CD14-positive monocyte (primary cell): ENCODE measurements at regions not wholly inside any gene's neighbourhood (a gene's known extent, or its start where the extent isn't known, plus 50 kb on each side); places are given as distances from the start of the nearest gene placed in this dataset.

Source experiments
- DNase-seq, 3 donors: peaks; one replicate each; pipeline ENCODE4 v3.0.0-alpha.2; 2011 to 2022
- H2AFZ ChIP-seq: 2 replicates; pipeline ENCODE4 v1.6.0; 2012; ENCODE audit warnings: mild to moderate bottlenecking, low read depth, low read length, inconsistent platforms; ENCODE audit not compliant: insufficient read depth, poor library complexity, severe bottlenecking
- H3K27ac ChIP-seq, 2 donors: 1 replicate in 1 of 2; 2 replicates in 1 of 2; pipeline ENCODE4 v1.5.1; 2012 to 2013; ENCODE audit warnings: low read length in 2 of 2, control low read depth in 1 of 2, inconsistent platforms in 1 of 2, low read depth in 1 of 2, mild to moderate bottlenecking in 1 of 2
- H3K27me3 ChIP-seq, 2 donors: one replicate each; pipeline versions ENCODE4 v1.6.0 to v1.6.1; 2011 to 2013; ENCODE audit warnings: low read length in 2 of 2; ENCODE audit not compliant: control insufficient read depth in 2 of 2, insufficient read depth in 2 of 2
- H3K36me3 ChIP-seq, 2 donors: replicated peaks in 1 of 2; 1 replicate in 1 of 2; 2 replicates in 1 of 2; pipeline versions ENCODE4 v1.5.1 to v1.6.1; 2012 to 2013; ENCODE audit warnings: low read length in 2 of 2, control low read depth in 1 of 2, inconsistent platforms in 1 of 2, mild to moderate bottlenecking in 1 of 2; ENCODE audit not compliant: insufficient read depth in 2 of 2, control insufficient read depth in 1 of 2
- H3K4me1 ChIP-seq, 2 donors: 1 replicate in 1 of 2; 2 replicates in 1 of 2; pipeline versions ENCODE4 v1.5.1 to v1.6.1; 2012 to 2013; ENCODE audit warnings: low read length in 2 of 2, control low read depth in 1 of 2, inconsistent platforms in 1 of 2, mild to moderate bottlenecking in 1 of 2, moderate library complexity in 1 of 2; ENCODE audit not compliant: insufficient read depth in 2 of 2, control insufficient read depth in 1 of 2
- H3K4me2 ChIP-seq: replicated peaks from 2 replicates; pipeline ENCODE3; 2012; ENCODE audit warnings: low read length, moderate library complexity, mild to moderate bottlenecking; ENCODE audit not compliant: poor library complexity, severe bottlenecking; ENCODE audit errors: extremely low read depth
- H3K4me3 ChIP-seq, 3 experiments: fragments of 200-600 bp in 1 of 3; sonication (generic) in 1 of 3; replicated peaks in 1 of 3; 1 replicate in 2 of 3; 2 replicates in 1 of 3; pipeline ENCODE4 v1.5.1; 2011 to 2013; ENCODE audit warnings: low read length in 3 of 3, mild to moderate bottlenecking in 3 of 3, control low read depth in 2 of 3, low read depth in 2 of 3, inconsistent platforms in 1 of 3, moderate library complexity in 1 of 3
- H3K79me2 ChIP-seq: 2 replicates; pipeline ENCODE4 v1.6.0; 2012; ENCODE audit warnings: mild to moderate bottlenecking, control low read depth, inconsistent platforms, low read length, moderate library complexity; ENCODE audit not compliant: insufficient read depth
- H3K9ac ChIP-seq: 2 replicates; pipeline ENCODE4 v1.6.0; 2017; ENCODE audit warnings: low read length, mild to moderate bottlenecking; ENCODE audit not compliant: insufficient read depth, poor library complexity, severe bottlenecking
- H3K9me3 ChIP-seq, 2 donors: replicated peaks in 1 of 2; 1 replicate in 1 of 2; 2 replicates in 1 of 2; pipeline versions ENCODE4 v1.5.1 to v1.6.1; 2012 to 2013; ENCODE audit warnings: low read length in 2 of 2, control low read depth in 1 of 2; ENCODE audit not compliant: control insufficient read depth in 1 of 2, insufficient read depth in 1 of 2
- H4K20me1 ChIP-seq: 2 replicates; pipeline ENCODE4 v1.6.0; 2012; ENCODE audit warnings: mild to moderate bottlenecking, low read length, control low read depth, moderate library complexity; ENCODE audit not compliant: insufficient read depth
- H3K27ac Mint-ChIP-seq, 7 donors: one replicate each; pipeline ENCODE4 v1.8.0; 2020; ENCODE audit warnings: mild to moderate bottlenecking in 7 of 7, mixed read lengths in 7 of 7, moderate library complexity in 6 of 7, inconsistent platforms in 2 of 7
- H3K27me3 Mint-ChIP-seq, 3 donors: one replicate each; pipeline ENCODE4 v1.8.0; 2021 to 2022; ENCODE audit warnings: low read depth in 3 of 3, mild to moderate bottlenecking in 3 of 3, mixed read lengths in 3 of 3, moderate library complexity in 3 of 3, inconsistent platforms in 1 of 3
- H3K36me3 Mint-ChIP-seq, 2 donors: one replicate each; pipeline ENCODE4 v1.8.0; 2020; ENCODE audit warnings: mixed read lengths in 2 of 2, inconsistent platforms in 1 of 2, mild to moderate bottlenecking in 1 of 2
- H3K4me1 Mint-ChIP-seq: one replicate; pipeline ENCODE4 v1.8.0; 2020; ENCODE audit warnings: mild to moderate bottlenecking, mixed read lengths
- H3K4me3 Mint-ChIP-seq, 2 donors: one replicate each; pipeline ENCODE4 v1.8.0; 2020; ENCODE audit warnings: mild to moderate bottlenecking in 2 of 2, mixed read lengths in 2 of 2, moderate library complexity in 1 of 2
- H3K9me3 Mint-ChIP-seq, 7 donors: one replicate each; pipeline ENCODE4 v1.8.0; 2020 to 2022; ENCODE audit warnings: mixed read lengths in 7 of 7, mild to moderate bottlenecking in 6 of 7, moderate library complexity in 6 of 7, inconsistent platforms in 2 of 7
- WGBS: methylation state at CpG from one replicate; pipeline ENCODE4 v1.1.5; 2013; ENCODE audit warnings: missing lambda C conversion rate; ENCODE audit not compliant: insufficient coverage; 5-methylcytosine and 5-hydroxymethylcytosine counted together
- intact Hi-C, 2 donors: fragments of 100-400 bp; cut with micrococcal nuclease; formaldehyde crosslinking; loops; one replicate each; pipeline versions ENCODE4 v1.15.0 to v1.15.1; 2023
- TF ChIP-seq, protein P1 (sequence below): fragments of 200-600 bp; IDR thresholded peaks from one replicate; pipeline ENCODE4 v1.8.0; 2022; ENCODE audit warnings: antibody characterized with exemption, mild to moderate bottlenecking

DNA sequence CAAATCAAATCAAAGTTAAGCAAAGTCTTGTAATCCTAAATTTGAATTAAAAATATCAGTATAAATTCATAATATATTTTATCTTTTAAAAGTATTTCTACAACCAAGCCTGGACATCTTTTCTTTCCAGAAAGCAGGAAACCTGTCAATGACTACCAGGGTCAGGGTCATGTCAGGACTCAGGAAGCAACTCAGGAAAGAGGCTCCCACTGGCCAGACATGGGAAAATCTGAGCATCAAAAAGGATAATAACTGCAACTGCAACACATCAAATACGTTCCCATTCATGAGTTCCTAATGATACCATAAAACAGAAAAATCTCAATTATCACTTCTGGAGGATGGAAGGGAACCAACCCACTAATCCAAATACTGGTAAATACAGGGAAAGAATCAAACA is 76.0 kb upstream of the GALNT18 start:
- no peaks in the 10 kb centered on the region for H3K9me3 ChIP-seq
- no peak overlapping the region for H2AFZ ChIP-seq
- no peaks in the 10 kb centered on the region for H3K4me1 Mint-ChIP-seq
- H3K9ac ChIP-seq, result no peak overlapping the region
- H3K4me1 ChIP-seq, result no peaks in the 10 kb centered on the region
- H3K4me3 ChIP-seq, result no peak overlapping the region
- H4K20me1 ChIP-seq, result no peaks in the 10 kb centered on the region
- DNase-seq, result no peak
- peaks cover 3 to 4% (median 4%) of the 10 kb centered on the region in 3 donors for H3K27me3 Mint-ChIP-seq
- no peaks in the 10 kb centered on the region for H3K36me3 Mint-ChIP-seq
- H3K27me3 ChIP-seq, result no peaks in the 10 kb centered on the region
- no peak overlapping the region for H3K4me2 ChIP-seq
- no peak overlapping the region for H3K27ac Mint-ChIP-seq
- TF ChIP-seq, protein P1, sequence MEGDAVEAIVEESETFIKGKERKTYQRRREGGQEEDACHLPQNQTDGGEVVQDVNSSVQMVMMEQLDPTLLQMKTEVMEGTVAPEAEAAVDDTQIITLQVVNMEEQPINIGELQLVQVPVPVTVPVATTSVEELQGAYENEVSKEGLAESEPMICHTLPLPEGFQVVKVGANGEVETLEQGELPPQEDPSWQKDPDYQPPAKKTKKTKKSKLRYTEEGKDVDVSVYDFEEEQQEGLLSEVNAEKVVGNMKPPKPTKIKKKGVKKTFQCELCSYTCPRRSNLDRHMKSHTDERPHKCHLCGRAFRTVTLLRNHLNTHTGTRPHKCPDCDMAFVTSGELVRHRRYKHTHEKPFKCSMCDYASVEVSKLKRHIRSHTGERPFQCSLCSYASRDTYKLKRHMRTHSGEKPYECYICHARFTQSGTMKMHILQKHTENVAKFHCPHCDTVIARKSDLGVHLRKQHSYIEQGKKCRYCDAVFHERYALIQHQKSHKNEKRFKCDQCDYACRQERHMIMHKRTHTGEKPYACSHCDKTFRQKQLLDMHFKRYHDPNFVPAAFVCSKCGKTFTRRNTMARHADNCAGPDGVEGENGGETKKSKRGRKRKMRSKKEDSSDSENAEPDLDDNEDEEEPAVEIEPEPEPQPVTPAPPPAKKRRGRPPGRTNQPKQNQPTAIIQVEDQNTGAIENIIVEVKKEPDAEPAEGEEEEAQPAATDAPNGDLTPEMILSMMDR, result no peak
- H3K27ac ChIP-seq, result no peak overlapping the region
- intact Hi-C loops, result no loop called here
- no peak overlapping the region for H3K4me3 Mint-ChIP-seq
- H3K9me3 Mint-ChIP-seq, result peaks cover 0 to 11% (median 5%) of the 10 kb centered on the region in 7 donors
- no peaks in the 10 kb centered on the region for H3K79me2 ChIP-seq
- WGBS, result no CpG with 5 or more reads among the region's 1 CpG
- no peaks in the 10 kb centered on the region for H3K36me3 ChIP-seq

DNA sequence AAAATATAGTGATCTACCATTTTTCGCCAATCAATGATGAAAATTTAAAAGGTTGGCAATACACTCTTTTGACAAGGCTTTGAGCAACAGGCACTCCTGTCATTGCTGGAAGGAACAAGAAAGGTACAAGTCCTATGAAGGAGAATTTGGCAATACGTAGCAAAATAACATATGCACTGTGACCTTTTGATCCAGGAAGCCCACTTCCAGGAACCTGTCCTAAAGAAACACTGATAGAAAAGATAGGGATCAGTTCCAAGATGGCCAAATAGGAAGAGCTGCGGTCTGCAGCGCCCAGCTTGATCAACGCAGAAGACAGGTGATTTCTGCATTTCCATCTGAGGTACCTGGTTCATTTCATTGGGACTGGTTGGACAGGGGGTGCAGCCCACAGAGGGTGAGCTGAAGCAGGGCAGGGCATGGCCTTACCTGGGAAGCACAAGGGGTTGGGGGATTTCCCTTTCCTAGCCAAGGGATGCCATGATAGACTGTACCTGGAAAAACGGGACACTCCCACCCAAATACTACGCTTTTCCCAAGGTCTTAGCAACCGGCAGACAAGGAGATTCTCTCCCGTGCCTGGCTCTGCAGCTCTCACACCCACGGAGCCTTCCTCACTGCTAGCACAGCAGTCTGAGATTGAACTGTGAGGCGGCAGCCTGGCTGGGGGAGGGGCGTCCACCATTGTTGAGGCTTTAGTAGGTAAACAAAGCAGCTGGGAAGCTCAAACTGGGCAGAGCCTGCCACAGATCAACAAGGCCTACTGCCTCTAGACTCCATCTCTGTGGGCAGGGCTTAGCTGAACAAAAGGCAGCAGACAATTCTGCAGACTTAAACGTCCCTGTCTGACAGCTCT is 69.7 kb upstream of the GALNT18 start:
- no peak overlapping the region for H3K27ac Mint-ChIP-seq
- Histone ChIP-seq H2AFZ (no peak overlapping the region), H3K4me1 (no peaks in the 10 kb centered on the region), H3K9me3 (no peaks in the 10 kb centered on the region), H3K27ac (no peak overlapping the region), H4K20me1 (no peaks in the 10 kb centered on the region), H3K36me3 (no peaks in the 10 kb centered on the region), H3K27me3 (no peaks in the 10 kb centered on the region), H3K79me2 (no peaks in the 10 kb centered on the region), H3K4me2 (no peak overlapping the region), H3K9ac (no peak overlapping the region), H3K4me3 (no peak overlapping the region)
- DNase-seq, result no peak
- WGBS, result 86% methylated on average over 5 of the region's 13 CpGs
- intact Hi-C loops, result no loop called here
- peaks cover 2 to 12% (median 3%) of the 10 kb centered on the region in 7 donors for H3K9me3 Mint-ChIP-seq
- no peaks in the 10 kb centered on the region for H3K36me3 Mint-ChIP-seq
- H3K4me1 Mint-ChIP-seq, result no peaks in the 10 kb centered on the region
- TF ChIP-seq, protein P1, result no peak
- peaks cover 0 to 5% (median 1%) of the 10 kb centered on the region in 3 donors for H3K27me3 Mint-ChIP-seq
- H3K4me3 Mint-ChIP-seq, result no peak overlapping the region
